ENCODE measurements at regions not wholly inside any gene's neighbourhood (a gene's known extent, or its start where the extent isn't known, plus 50 kb on each side); places are given as distances from the start of the nearest gene placed in this dataset.

GRCh38 chr2:19807866-19808265, 93.9 kb downstream of the TTC32 start:
- DNase-seq = no peak

GRCh38 chr2:19807346-19807745, 94.4 kb downstream of the TTC32 start:
- no peak for DNase-seq

- DNase-seq = no peak
Measured at GRCh38 chr2:19806591-19806990, 95.2 kb downstream of the TTC32 start.

GRCh38 chr2:19806131-19806530, 95.7 kb downstream of the TTC32 start:
- DNase-seq = no peak

- no peak for DNase-seq
Measured at GRCh38 chr2:19805266-19805665, 96.5 kb downstream of the TTC32 start.

- DNase-seq = no peak
Measured at GRCh38 chr2:19804639-19805260, 97.0 kb downstream of the TTC32 start.

GRCh38 chr2:19802086-19802841, 99.5 kb downstream of the TTC32 start:
- DNase-seq = no peak

- DNase-seq = no peak
Measured at GRCh38 chr2:19801367-19802080, 100.3 kb downstream of the TTC32 start.

GRCh38 chr2:19800796-19801195, 101.0 kb downstream of the TTC32 start:
- no peak for DNase-seq

- no peak for DNase-seq
Measured at GRCh38 chr2:19799881-19800780, 101.7 kb downstream of the TTC32 start.

- no peak for DNase-seq
Measured at GRCh38 chr2:19797871-19798270, 103.9 kb downstream of the TTC32 start.

- no peak for DNase-seq
Measured at GRCh38 chr2:19797243-19797810, 104.5 kb downstream of the TTC32 start.

- DNase-seq = no peak
Measured at GRCh38 chr2:19796035-19796695, 105.6 kb downstream of the TTC32 start.

GRCh38 chr2:19793132-19793750, 108.5 kb downstream of the TTC32 start:
- DNase-seq = no peak

GRCh38 chr2:19790291-19790690, 111.5 kb downstream of the TTC32 start:
- DNase-seq = no peak

- no peak for DNase-seq
Measured at GRCh38 chr2:19787134-19787533, 114.6 kb downstream of the TTC32 start.

GRCh38 chr2:19786408-19787058, 115.2 kb downstream of the TTC32 start:
- no peak for DNase-seq

GRCh38 chr2:19785867-19786266, 115.9 kb downstream of the TTC32 start:
- DNase-seq = no peak

GRCh38 chr2:19785447-19785846, 116.3 kb downstream of the TTC32 start:
- DNase-seq = no peak

GRCh38 chr2:19784456-19784855, 117.3 kb downstream of the TTC32 start:
- no peak for DNase-seq

GRCh38 chr2:19783935-19784334, 117.8 kb downstream of the TTC32 start:
- DNase-seq = no peak
